Right atrium auricular region (tissue), 2 donors: ENCODE measurements at regions not wholly inside any gene's neighbourhood (a gene's known extent, or its start where the extent isn't known, plus 50 kb on each side); places are given as distances from the start of the nearest gene placed in this dataset.
"Not testable (repeated sequence)": the region's sequence is repeated elsewhere in the genome, so short reads cannot be mapped to it uniquely, and the experiment has no call there.

Source experiments
- DNase-seq: peaks from one replicate; pipeline ENCODE4 v3.0.0-alpha.2; 2019; ENCODE audit warnings: low spot score
- H3K27ac ChIP-seq, 2 donors: fragments of 200-600 bp; sonication (generic); 1 replicate in 1 of 2; 2 replicates in 1 of 2; pipeline ENCODE4 v1.5.1; 2016 to 2019
- H3K27me3 ChIP-seq, 2 donors: fragments of 200-600 bp; sonication (generic); one replicate each; pipeline versions ENCODE4 v1.5.1 to v1.6.0; 2017 to 2019
- H3K36me3 ChIP-seq: fragments of 200-600 bp; sonication (generic); one replicate; pipeline ENCODE4 v1.5.1; 2016
- H3K4me1 ChIP-seq, 2 donors: fragments of 200-600 bp; sonication (generic); one replicate each; pipeline versions ENCODE4 v1.5.1 to v1.6.0; 2017 to 2019
- H3K4me3 ChIP-seq, 2 donors: fragments of 200-600 bp; sonication (generic); 1 replicate in 1 of 2; 2 replicates in 1 of 2; pipeline ENCODE4 v1.5.1; 2017 to 2019; ENCODE audit warnings: mild to moderate bottlenecking in 1 of 2, moderate library complexity in 1 of 2
- H3K9me3 ChIP-seq, 2 donors: fragments of 200-600 bp; sonication (generic); one replicate each; pipeline ENCODE4 v1.5.1; 2019
- TF ChIP-seq, protein P1 (sequence below), 2 donors: fragments of 200-600 bp; sonication (generic); IDR thresholded peaks; one replicate each; pipeline ENCODE4 v1.5.1; 2019; ENCODE audit warnings: antibody characterized with exemption in 2 of 2

DNA sequence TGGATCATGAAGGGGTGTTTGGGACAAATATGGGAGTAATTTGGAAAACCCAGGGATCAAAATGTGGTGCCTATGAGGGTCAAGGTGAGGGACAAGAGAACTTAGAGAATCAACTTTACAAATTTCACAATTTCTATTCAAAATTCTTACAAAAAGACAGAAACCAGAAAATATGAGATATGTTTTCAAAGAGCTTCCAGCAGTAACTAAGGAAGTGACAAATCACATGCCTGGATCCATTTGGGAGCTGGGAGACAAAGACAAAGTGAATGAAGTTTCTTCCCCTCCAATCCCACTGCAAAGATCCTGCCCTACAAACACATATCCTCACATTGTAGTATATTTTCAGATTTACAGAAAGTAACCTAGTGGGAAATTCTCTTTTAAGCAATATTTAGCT, 235.0 kb upstream of the VLDLR start:
- no peaks in the 10 kb centered on the region for H3K9me3 ChIP-seq
- H3K36me3 ChIP-seq, result no peaks in the 10 kb centered on the region
- no peak overlapping the region for H3K4me3 ChIP-seq
- TF ChIP-seq, protein P1, sequence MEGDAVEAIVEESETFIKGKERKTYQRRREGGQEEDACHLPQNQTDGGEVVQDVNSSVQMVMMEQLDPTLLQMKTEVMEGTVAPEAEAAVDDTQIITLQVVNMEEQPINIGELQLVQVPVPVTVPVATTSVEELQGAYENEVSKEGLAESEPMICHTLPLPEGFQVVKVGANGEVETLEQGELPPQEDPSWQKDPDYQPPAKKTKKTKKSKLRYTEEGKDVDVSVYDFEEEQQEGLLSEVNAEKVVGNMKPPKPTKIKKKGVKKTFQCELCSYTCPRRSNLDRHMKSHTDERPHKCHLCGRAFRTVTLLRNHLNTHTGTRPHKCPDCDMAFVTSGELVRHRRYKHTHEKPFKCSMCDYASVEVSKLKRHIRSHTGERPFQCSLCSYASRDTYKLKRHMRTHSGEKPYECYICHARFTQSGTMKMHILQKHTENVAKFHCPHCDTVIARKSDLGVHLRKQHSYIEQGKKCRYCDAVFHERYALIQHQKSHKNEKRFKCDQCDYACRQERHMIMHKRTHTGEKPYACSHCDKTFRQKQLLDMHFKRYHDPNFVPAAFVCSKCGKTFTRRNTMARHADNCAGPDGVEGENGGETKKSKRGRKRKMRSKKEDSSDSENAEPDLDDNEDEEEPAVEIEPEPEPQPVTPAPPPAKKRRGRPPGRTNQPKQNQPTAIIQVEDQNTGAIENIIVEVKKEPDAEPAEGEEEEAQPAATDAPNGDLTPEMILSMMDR (IDR thresholded peaks at IDR 0.05), result no peak
- DNase-seq, result no peak
- no peaks in the 10 kb centered on the region for H3K27me3 ChIP-seq
- no peak overlapping the region for H3K27ac ChIP-seq
- no peaks in the 10 kb centered on the region for H3K4me1 ChIP-seq

DNA sequence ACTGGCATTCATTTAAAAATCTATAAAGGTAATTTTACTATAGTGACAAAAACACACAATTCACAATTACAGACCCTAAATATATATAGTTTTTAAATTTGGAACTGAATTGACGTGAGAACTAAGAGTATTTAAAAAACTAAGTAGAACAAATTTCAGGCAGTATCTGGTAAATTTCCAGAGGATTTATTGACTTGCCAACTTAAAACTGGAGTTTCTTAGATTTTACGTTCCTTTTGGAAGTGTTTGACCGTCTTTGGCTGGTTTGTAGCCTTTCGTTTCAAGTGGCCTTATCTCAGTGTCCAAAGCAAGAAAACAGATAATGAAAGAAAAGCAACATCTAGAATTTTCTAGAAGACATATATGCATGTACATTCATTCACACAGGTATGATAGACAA, 234.4 kb upstream of the VLDLR start:
- no peaks in the 10 kb centered on the region for H3K36me3 ChIP-seq
- H3K9me3 ChIP-seq, result no peaks in the 10 kb centered on the region
- H3K4me1 ChIP-seq, result no peaks in the 10 kb centered on the region
- H3K27ac ChIP-seq, result no peak overlapping the region
- TF ChIP-seq, protein P1 (IDR thresholded peaks at IDR 0.05), result no peak
- H3K27me3 ChIP-seq, result no peaks in the 10 kb centered on the region
- no peak overlapping the region for H3K4me3 ChIP-seq
- DNase-seq, result no peak

DNA sequence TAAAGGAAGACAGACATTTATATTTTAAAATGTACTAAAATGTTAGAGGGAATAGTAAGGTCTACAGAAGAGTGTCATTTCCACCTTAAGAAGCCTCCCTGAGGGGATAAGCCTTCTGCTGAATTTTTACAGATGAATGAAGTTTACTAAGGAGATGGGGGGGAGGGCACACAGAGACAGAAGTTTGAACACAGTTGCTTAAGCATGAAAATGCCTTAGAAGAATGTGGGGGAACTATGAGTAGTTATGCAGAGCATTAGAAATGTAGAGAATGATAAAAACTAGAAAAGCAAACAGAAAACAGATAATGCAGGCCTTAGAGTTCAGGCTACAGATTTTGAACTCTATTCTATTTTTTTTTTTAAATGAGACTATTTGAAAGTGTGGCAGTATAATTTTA, 232.2 kb upstream of the VLDLR start:
- TF ChIP-seq, protein P1 (IDR thresholded peaks at IDR 0.05), result no peak
- no peaks in the 10 kb centered on the region for H3K27me3 ChIP-seq
- H3K36me3 ChIP-seq, result no peaks in the 10 kb centered on the region
- H3K4me1 ChIP-seq, result no peaks in the 10 kb centered on the region
- H3K27ac ChIP-seq, result no peak overlapping the region
- DNase-seq, result no peak
- no peaks in the 10 kb centered on the region for H3K9me3 ChIP-seq
- H3K4me3 ChIP-seq, result no peak overlapping the region

DNA sequence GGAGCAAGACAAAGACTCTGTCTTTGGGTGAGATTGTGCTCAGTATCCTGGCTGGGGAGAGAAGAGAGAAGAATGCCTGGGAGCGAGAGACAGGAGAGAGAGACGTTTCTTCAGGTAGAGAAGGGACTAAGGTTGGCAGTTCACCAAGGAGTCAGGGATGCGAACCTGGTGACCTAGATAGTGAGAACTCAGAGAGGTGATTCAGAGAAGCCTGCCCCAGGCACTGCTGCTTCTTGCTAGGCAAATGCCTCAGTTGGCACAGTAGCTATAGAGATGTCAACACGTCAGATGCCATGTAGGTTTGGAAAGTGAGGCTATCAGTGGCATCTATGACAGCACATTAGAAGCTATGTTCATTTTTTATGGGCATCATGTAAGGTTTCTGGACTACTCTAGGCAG, 231.6 kb upstream of the VLDLR start:
- Histone ChIP-seq H3K27ac (no peak overlapping the region), H3K36me3 (no peaks in the 10 kb centered on the region), H3K9me3 (no peaks in the 10 kb centered on the region), H3K4me3 (no peak overlapping the region), H3K27me3 (no peaks in the 10 kb centered on the region), H3K4me1 (no peaks in the 10 kb centered on the region)
- TF ChIP-seq, protein P1 (IDR thresholded peaks at IDR 0.05), result no peak
- no peak for DNase-seq

DNA sequence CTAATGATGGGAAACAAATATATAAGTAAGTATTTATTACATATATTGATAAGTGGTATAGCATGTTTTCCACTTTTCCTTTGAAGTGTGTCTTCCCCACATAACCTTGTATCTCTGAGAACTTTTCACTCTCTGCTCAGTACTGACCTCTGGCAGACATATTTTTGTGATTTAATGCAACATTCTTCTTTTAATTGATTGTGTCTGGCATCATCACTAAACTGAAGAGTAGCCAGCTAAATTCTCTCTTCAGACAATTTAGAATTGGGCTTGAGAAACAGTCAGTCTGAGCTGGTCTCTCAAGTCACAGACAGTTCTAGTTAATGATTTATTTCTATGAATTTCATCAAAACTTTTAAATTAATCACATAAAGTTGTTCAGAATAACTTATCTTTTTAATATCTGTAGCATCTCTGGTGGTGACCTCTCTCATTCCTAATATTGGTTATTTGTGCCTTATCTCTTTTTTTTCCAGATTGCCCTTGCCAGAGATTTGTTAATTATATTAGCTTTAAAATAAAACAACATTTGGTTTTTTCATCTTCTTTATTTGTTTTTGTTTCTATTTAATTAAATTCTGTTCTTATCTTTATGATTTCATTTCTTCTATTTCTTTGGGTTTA, 230.0 kb upstream of the VLDLR start:
- not testable (repeated sequence) for H3K4me3 ChIP-seq, H3K36me3 ChIP-seq, H3K27ac ChIP-seq, H3K4me1 ChIP-seq, H3K27me3 ChIP-seq, H3K9me3 ChIP-seq, DNase-seq

DNA sequence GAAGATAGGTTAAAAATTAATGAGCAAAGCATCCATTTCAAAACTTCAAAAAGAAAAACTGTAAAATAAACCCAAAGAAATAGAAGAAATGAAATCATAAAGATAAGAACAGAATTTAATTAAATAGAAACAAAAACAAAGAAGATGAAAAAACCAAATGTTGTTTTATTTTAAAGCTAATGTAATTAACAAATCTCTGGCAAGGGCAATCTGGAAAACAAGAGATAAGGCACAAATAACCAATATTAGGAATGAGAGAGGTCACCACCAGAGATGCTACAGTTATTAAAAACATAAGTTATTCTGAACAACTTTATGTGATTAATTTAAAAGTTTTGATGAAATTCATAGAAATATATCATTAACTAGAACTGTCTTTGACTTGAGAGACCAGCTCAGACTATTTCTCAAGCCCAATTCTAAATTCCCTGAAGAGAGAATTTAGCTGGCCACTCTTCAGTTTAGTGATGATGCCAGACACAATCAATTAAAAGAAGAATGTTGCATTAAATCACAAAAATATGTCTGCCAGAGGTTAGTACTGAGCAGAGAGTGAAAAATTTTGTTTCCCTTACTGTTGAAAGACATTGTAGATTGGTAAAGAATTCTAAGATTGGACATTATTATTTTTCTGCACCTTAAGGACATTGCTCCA, 227.4 kb upstream of the VLDLR start:
- not testable (repeated sequence) for H3K27ac ChIP-seq, DNase-seq, H3K27me3 ChIP-seq, H3K4me3 ChIP-seq, H3K36me3 ChIP-seq, H3K9me3 ChIP-seq, H3K4me1 ChIP-seq
